GM18499 (cell line): ENCODE measurements at regions not wholly inside any gene's neighbourhood (a gene's known extent, or its start where the extent isn't known, plus 50 kb on each side); places are given as distances from the start of the nearest gene placed in this dataset.

ENCODE experiments used
- ATAC-seq: cut with Tn5 transposase; IDR thresholded peaks from one replicate; pipeline ENCODE4 v1.9.1; 2021; ENCODE audit warnings: moderate number of reproducible peaks; ENCODE audit not compliant: insufficient read depth, unreplicated experiment

DNA sequence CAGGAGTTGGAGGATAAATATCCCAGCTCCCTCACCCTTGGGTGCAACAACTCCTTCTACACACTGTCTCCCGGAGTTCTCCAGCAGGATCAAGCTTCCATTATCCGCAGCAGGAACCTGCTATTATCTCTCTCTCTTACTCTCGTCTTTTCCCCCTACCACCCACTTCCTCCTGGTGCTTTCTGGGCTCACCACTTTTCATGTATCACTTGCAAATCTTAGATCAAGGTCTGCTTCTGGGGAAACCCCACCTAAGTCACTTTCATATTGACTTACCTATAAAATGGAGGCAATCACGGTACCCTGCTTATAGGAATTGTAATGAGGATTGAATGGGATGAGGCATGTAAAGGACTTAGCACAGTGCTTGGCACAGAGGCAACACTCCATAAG lies 589.5 kb downstream of the BCOR start:
- no peak for ATAC-seq

DNA sequence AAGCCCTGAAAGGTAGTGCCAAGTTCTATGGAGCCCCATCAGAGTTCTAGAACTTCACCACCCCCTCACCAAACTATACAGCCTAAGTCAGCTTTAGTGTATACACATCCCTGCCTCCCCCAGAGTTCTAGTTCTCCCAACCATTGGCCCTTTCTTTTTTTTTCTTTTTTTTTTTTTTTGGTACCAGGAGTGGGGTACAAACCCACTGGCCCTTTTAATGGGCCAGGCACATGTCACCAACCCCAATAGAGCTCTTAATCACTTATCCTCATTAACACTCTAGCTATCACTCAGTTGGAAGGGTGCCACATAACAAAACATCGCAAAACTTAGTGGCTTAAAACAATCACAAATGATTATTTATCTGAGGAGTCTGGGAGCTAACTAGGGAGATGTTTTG lies 588.6 kb downstream of the BCOR start:
- ATAC-seq, result no peak

DNA sequence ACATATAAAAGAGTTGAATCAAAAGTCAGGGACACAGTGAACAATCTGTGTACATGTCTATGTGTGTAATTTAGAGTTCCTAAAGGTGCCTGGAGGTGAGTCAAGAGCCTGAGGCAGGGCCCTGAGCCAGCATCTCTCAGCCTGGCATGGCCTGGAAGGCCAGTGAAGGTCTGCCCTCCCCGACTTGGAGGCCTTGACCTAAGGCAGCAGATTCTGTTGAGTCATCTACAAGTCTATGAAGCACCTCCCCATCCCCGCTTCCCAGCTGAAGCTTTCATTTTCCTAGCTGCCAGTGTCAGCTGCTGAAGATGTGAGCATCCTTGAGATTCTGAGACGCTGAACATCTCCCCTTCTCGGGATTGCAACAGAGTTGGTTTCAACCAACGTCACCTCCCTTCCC lies 583.9 kb downstream of the BCOR start:
- no peak for ATAC-seq

DNA sequence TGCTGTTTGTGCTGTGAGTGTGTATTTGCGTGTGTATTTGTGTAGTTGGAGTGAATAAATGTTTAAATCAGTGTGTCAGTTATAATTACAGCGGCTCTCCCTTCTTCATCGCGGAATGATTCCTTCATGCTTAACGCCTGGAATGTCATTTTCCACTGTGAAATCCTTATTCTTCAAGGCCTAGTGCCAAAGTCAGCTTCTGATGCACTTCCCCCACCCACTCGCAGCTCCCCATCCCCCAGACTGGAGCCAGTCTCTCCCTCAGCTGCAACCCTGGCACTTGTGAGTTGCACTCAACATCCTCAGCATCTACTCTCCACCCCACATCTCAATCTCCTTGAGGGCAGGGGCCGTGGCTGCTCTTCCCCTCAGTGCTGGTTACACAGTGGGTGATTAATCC lies 583.0 kb downstream of the BCOR start:
- ATAC-seq, result no peak

DNA sequence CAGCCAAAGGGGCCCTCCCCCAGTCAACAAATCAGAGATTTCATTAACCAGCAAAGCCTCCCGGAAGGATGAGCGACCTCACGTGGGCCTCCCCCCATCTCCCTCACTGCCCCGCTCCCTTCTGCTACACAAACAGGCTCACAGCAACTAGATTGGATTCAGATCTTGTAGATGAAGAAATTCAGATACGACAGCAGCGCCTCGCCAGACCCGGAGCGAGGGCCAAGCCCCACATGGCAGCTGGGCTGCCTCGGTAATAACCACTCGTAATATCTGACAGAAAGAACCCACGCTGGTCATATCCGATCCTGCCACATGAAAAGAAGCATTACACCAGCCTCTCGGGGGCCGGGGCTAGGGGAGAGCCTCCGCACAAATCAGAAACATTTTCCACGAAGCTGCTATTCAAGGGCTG lies 581.3 kb downstream of the BCOR start:
- ATAC-seq, result no peak

DNA sequence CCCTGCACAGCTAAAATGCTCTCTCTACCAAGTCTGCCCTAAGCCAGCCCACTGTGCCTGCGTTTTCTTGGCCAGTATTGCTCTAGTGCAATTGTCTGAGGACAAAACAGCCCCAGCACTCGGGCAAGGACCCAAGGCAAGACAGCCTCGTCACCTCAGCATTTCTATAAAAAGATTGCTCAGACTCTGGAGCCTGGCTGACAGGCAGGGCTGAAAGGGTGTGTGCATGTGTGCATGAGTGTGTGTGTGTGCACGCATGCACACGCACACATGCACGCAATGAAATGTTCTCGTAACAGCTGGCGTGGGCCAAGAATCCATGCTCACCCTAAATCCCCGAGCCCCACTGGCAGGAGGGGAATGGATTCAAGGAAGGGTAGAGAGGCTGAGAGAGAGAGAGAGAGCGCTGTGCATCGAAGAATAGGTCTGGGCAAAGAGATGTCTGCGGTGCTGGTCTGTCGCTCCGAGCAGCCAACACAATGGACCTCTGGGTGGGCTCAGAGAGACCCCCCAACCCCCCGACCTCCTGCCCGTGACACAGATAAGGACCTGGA lies 579.2 kb downstream of the BCOR start:
- ATAC-seq, result no peak

DNA sequence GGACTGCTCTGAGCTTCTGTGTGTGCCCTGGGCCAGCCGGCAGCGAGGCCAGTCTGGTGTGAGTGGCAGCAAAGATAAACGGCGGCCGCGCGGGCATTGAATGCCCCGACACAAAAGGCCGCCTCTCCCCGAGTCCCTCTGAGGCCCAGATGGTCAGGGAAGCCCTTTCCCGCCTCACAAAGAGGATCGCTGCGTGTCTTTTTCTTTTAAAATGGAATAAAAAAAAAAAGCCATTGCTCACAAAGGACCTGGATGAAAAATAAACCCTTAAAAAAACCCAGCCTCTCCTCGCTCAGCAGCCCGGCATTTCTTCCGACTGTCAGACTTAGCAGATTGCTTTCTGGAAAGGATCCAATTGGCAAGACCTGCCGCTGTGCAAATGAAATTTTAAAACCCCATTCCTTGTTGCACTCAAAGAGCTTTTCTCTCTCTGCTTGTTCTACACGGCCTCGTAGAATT lies 578.7 kb downstream of the BCOR start:
- ATAC-seq, result no peak

DNA sequence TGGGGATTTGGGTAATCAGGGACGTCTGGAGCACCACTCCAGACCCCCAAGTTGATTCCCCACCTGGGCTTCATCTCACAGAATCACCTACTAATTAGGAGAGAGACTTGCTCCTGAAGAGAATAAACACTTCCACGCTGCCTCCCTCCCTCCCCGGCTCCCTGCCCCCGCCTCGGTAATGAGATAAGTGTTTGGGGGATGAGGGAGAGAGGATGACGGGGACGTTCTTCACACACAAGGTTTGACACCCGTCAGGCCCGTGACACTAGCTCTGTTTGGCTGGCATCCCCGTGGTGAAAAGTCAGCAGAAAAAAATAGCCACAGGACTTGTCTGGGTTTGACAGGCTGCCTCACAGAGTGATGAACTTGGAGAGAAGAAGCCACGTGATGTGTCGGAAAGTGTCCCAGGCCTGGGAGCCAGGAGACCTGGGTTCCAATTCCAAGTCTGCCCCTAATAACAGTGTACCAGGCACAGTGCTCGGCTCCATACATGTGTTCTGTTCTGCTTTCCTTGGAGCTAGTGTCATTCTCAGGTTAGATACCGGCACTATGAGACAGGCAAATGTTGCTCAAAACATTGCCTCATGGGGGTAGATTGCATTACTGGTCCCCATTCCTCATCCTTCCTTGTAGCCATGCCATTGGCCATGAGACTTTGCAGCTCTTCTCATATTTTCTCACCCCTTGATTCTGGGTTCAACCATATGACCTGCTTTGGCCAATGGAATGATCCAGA lies 578.0 kb downstream of the BCOR start:
- no peak for ATAC-seq

DNA sequence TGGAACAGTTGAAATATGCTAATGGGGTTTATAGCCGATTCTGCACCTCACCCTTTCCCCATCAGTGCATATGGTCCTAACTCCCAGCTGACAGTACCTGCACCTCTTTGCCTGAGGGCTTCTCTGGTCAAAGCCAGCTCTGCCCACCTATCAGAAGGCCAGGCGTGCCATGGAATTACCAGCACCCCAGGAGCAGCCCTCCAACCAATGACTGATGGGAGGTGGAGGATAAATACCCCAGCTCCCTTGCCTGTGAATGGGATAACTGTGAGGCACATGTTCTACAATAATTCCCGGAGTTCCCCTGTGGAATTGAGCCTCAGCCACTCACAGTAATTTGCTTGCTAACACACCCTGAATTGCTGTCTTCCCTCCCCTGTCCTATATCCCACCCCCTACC lies 572.0 kb downstream of the BCOR start:
- no peak for ATAC-seq

DNA sequence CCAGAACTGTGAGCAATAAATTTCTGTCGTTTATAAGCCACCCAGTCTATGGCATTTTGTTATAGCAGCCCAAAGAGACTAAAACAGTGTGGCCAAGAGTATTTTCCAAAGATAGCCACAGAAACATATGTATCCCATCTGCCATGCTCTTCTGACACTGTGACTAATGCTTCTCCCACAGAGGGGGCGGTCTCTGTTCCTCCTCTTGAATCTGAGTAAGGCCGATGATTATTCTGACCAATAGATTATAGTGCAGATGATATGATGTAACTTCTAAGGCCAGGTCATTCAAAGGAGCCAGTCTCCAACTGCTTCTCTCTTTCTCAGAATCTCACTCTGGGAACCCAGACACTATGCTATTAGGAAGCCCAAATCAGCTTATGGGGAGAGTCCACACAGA lies 570.7 kb downstream of the BCOR start:
- no peak for ATAC-seq

DNA sequence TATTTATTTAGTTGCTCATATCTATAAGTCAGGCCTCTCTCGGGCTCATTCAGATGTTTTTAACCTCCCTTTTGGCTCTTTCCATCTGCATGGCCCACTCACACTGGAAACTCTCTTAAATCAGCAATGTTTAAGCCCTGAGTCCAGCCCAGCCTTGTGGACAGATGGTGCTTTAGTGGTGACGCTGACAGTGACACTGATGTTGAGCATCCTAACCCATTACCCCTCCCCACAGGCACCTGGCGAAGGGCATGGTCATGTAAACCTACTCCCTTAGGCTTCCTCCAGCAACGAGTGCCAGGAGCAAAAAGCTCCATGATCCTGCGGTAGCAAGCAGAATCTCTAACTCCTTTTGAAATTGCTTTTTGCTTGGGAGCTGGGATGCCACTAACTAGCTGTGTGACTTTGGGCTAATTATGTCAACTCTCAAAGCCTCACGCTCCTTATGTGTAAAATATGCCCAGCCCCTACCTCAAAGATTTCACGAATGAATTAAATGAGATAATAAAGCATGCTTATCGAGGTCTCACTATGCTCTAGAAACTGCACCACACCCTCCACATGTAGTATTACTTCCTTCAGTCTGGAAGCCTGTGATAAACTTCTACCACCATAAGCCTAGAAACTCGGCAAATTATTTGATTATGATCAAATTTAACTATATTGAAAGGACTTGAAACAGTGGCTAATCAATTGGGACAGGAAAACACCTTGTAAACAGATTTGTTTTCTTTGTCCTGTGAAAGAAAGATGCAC lies 569.4 kb downstream of the BCOR start:
- no peak for ATAC-seq

DNA sequence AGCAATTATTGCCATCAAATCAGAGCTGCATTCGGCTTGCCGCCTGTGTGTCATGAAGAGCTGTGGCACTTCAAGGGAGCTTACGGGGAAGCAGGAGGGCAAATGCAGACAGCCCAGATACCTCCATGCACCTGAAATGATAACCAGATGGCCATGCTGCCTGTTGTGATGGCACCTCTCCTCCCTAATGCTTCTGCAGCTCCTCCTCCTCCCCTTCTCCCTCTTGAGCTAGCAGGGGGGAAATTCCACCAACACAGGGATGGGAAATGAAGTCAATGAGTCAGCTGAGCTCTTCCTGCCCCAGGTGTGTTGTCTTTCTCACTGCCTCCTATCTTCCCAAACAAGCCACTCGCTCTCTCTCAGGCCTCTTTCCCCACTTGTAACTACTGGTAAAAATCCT lies 565.0 kb downstream of the BCOR start:
- ATAC-seq, result no peak

DNA sequence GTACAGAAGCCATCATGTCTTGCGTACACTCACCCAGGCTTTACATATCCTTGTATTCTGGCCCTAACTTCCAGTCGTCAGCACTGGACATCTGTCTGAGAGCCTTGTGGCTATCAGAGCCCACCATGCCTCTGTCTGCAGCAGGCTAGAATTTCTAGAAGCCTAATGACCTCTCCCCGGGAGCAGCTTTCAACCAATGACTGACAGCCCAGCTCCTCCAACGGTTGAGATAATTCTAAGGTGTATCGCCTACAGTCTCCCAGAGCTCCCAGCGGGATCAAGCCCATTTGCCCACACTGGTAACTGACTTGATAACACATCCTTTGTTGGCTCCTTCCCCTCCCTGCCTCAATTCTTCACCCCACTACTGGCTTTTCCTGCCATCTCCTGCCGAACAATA lies 562.8 kb downstream of the BCOR start:
- ATAC-seq, result no peak

DNA sequence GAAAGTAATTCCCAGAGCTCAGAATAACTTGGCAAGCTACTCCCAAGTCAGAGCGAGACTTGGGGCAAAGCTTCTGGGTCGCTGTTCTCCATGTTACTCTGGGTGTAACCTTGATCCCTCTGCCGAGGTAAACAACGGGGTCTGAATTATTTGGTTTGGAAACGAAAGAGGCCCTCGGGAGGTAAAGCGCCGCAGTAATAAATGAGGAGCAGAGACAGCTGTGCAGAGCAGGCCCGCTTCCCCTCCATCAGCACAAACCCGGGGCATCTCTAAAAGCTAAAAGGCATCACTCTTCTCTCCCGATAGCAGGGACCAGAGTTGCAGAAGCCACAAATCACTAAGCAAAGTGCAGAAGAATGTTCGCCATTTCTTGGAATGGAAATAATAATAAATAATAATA lies 561.5 kb downstream of the BCOR start:
- ATAC-seq, result no peak

DNA sequence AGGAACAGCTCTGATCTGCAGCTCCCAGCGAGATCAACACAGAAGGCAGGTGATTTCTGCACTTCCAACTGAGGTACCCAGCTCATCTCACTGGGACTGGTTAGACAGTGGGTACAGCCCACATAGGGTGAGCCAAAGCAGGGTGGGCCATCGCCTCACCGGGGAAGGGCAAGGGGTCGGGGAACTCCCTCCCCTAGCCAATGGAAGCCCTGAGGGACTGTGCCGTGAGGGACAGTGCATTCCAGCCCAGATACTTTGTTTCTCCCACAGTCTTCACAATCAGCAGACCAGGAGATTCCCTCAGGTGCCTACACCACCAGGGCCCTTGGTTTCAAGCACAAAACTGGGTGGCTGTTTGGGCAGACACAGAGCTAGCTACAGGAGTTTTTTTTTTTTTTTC lies 555.9 kb downstream of the BCOR start:
- no peak for ATAC-seq

DNA sequence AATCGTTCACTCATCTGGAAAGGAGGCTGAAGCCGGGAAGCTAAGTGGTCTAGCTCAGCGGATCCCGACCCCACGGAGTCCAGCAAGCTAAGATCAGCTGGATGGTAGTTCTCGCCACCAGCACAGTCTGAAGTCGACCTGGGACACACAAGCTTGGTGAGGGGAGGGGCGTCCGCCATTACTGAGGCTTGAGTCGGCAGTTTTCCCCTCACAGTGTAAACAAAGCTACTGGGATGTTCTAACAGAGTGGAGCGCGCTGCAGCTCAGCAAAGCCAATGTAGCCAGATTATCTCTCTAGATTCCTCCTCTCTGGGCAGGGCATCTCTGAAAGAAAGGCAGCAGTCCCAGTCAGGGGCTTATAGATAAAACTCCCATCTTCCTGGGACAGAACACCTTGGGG lies 555.4 kb downstream of the BCOR start:
- ATAC-seq, result no peak

DNA sequence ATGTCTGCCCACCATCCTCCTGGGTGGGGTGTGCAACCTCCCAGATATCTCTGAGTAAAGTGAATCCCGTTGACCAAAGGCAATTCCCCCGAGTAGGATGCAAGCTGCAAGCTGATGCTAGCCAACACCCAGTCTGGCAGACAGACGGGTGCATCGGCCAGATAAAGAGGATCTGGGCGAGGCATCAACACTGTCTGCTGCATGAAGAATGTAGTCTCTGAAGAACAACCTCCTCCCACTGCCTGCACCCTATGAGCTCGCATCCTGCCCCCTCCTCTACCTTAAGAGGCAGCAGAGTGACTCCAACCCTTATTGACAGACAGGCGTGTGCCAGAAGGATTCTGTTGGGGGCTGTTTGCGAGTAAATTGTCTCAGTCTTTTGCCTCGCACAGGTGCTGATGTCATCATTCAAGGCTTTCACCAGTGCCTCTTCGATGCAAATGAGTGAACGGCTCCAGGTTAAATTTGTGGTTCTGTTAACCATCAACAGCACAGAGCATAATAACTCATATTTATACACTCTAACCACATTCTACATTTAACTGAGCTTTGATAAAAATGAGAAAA lies 546.9 kb downstream of the BCOR start:
- no peak for ATAC-seq

DNA sequence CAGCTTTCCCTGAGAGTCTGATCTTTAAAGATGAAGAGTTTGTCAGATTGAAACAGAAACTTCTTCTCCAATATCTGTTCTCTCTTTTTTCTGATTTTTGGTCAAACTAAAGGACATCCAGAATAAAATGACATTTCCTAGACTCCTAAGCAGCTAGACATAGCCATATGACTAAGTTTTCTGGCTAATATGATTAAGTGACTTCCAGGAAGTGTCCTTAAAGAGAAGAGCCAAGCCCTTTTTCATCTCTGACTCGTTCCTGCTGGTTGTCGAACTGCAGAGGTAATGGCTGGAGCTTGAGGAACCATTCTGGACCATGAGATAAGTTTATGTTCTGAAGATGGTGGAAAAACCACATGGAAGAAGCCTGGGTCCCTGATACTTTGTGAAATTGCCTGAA lies 546.0 kb downstream of the BCOR start:
- no peak for ATAC-seq

DNA sequence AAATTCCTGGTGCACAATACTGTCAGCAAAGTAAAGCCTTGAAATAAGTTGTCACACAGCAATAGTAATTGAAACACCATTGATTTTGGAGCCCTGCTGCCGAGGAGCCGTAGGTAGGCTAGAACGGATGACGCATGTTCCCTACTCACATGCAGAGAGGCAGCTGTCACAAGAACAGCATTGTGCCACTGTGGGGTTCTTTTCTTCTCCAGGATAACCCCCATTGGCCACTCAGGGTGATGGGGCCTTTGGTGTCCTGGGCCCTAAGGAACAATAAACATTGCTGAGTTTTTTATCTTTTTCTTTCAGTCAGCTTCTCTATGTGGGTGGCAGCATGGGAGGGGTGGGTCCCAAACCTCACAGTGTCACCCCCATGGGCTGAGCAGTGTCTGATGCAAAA lies 542.3 kb downstream of the BCOR start:
- no peak for ATAC-seq

DNA sequence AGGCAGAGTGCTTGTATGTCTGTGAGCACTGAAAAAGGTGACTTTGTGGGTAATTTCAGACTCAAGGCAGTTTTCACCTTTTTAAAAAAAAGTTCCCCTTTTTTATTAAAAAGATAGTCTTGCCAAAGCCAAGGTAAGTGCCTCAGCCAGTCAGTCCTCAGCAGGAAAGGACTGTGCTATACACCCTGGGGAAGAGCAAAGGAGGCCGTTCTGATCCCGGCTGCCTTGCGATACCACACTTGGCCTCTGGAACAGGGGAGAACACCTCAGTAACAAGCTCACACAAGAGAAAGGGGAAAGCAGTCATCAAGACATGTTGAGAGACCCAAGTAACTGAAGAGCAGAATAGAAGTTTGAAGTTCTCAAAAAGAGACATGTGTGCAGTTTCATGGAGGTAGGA lies 541.7 kb downstream of the BCOR start:
- no peak for ATAC-seq

DNA sequence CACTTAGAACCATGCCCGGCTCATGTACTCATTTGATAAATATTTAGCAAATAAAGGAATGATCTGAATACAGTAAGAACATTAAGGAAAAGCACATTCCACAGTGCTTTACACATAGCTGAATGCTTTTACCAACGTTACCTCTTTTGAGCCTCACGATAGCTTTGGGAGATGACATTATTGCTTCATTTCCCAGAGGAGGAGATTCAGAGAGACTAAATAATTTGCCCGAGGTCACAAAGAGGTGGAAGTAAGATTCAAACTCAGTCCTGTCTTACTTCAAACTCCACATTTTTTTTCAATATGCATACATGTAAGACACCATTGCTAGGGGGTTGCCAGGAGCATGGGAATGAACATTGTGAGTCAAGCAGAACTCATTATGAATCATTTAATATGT lies 538.5 kb downstream of the BCOR start:
- no peak for ATAC-seq
